H7 (cell line): ENCODE measurements at regions not wholly inside any gene's neighbourhood (a gene's known extent, or its start where the extent isn't known, plus 50 kb on each side); places are given as distances from the start of the nearest gene placed in this dataset.

ENCODE experiments used
- DNase-seq: peaks from one replicate; pipeline ENCODE4 v3.0.0; 2012
- H3K27me3 ChIP-seq: 2 replicates; pipeline ENCODE4 v1.6.0; 2011; ENCODE audit warnings: mild to moderate bottlenecking, low read length; ENCODE audit not compliant: control insufficient read depth, insufficient read depth
- H3K36me3 ChIP-seq: replicated peaks from 2 replicates; pipeline ENCODE4 v1.5.1; 2011; ENCODE audit warnings: low read length; ENCODE audit not compliant: control insufficient read depth, insufficient read depth
- H3K4me3 ChIP-seq: 2 replicates; pipeline ENCODE4 v1.5.1; 2011; ENCODE audit warnings: low read depth, mild to moderate bottlenecking, control low read depth, low read length, moderate library complexity; ENCODE audit not compliant: insufficient read depth

DNA sequence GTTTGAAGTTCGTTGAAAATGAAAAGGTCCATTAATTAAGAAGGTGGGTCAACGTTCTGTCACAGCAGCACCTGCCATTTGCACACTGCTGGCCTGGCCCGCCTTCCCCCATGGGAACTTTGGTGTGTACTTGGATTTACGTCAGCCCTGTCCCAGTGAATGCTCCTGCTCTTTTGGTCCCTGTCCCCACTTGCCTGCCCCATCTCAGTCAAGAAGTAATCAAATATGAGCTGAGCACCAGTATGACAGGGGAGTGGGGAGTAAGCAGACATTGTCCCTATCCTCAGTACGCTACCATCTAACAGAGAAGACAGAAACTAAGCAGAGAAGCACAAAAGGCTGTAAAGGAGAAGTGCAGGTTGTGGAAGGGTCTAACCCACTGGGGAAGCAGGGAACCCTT lies 65.1 kb downstream of the SLC4A3 start:
- Histone ChIP-seq H3K27me3 (no peaks in the 10 kb centered on the region), H3K36me3 (no peaks in the 10 kb centered on the region), H3K4me3 (no peak overlapping the region)
- DNase-seq = no peak

DNA sequence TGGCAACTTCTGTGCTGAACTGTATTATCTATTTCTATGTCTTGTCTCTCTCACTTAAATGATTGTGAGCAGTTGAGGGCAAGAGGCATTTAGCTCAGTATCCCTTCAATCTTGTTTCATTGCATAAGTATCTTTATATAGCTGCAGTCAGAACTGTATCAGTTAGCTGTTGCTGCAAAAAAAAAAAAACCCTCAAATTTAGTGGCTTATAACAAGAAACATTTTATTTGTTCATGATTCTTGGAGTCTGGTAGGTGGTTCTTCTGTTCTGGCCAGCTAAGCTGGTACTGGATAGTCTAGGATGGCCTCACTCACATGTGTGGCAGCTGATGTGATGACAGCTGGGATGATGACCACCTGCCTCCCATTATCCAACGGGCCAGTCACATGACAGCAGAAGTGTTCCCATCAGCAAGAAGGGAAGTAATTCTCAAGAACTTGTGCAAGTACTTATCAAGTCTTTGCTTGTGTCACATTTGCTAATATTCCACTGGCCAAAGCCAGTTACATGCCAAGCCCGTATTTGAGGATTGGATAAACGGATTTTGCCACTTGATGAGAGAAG lies 67.8 kb downstream of the SLC4A3 start:
- Histone ChIP-seq H3K4me3 (no peak overlapping the region), H3K36me3 (no peaks in the 10 kb centered on the region), H3K27me3 (no peaks in the 10 kb centered on the region)
- DNase-seq = no peak

DNA sequence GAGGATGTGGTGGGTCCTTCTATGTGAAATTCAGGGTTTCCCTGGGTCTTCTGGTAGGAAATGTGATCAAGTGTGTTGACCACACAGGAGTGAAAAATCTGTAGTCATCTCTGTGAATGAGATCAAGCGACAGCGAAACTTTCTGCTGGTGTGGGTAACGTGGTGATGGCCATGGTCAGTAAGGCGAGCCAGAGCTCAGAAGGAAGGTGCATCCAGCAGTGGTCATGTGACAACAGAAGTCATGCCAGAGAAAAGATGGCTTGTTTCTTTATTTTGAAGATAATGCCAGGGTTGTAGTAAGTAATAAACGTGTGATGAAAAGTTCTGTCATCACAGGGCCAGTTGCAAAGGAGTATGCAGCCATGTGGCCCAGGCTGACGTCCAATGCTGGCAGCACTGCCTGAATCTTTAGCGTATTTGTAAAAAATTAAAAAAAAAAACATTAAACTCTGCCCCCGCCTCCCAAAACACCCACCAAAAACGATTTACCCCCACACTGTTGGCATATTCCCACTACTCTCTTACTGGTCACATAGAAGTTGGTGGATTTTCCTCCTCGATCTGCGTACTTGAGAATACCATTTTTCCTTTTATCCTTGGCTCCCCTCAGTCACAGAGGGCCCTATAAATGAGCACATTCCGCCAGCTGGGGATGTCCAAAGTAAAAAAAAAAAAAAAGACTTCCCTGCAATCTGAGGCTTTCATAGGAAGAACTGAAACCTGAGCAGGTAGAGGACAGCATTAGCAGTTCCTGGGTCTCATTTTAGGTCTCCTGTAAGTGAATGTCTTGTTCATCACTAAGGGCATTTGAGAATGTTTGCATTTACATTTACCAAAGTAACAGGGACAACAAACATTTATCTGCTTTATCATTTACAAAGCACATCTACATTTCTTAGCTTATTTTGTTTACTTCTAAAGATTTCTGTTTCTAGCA lies 70.6 kb downstream of the SLC4A3 start:
- H3K27me3 ChIP-seq = no peaks in the 10 kb centered on the region
- DNase-seq = no peak
- H3K36me3 ChIP-seq = no peaks in the 10 kb centered on the region
- no peak overlapping the region for H3K4me3 ChIP-seq

DNA sequence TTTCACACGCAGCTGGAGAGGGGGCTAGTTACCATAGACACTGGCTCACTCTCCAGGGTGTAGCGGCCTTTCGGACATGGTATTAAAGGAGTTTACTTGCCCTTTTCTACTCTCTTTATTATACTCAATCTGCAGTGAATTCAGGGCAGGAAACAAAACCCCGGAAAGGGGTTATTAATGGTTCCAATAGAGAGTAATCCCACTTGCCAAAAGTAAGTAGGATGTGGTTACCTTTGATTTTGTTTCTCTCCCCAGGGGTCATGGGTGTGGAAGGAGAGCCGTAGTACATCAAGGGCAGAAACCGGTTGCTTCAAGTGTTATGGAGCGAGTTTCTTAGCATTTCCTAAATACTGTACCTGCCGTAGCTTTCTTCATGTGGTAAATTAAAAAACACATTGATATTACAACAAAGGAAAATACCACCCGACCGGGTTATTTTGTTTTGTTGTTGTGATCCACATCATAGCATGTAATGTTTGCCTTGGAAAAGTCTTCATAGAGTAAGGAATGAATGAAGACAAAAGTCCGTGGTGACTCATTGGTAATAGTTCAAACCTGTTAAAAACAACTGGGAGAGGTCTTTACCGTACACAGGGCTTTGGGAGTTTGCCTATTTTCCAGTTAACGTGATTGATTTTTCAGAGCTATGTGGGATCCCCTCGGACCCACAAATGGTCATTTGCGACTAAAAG lies 71.5 kb downstream of the SLC4A3 start:
- no peaks in the 10 kb centered on the region for H3K27me3 ChIP-seq
- no peak for DNase-seq
- no peaks in the 10 kb centered on the region for H3K36me3 ChIP-seq
- no peak overlapping the region for H3K4me3 ChIP-seq

DNA sequence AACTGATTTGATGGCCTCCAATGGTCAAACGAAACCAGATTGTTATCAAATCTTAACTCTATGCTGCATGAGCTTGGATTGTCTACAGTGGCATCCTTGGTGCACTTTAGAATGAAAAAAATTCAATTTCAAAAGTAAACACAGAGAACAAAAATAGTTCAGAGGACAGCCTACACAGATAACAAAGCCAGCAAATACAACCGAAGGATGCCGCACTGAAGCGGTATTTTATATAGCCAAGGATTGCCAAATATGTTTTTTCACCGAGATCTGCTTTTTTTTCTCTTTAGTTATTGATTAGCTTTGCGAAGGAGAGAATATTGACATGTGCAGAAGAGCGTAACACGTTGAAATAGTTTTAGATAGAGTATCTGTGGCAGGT lies 72.0 kb downstream of the SLC4A3 start:
- no peak overlapping the region for H3K4me3 ChIP-seq
- no peaks in the 10 kb centered on the region for H3K36me3 ChIP-seq
- no peaks in the 10 kb centered on the region for H3K27me3 ChIP-seq
- DNase-seq = no peak

DNA sequence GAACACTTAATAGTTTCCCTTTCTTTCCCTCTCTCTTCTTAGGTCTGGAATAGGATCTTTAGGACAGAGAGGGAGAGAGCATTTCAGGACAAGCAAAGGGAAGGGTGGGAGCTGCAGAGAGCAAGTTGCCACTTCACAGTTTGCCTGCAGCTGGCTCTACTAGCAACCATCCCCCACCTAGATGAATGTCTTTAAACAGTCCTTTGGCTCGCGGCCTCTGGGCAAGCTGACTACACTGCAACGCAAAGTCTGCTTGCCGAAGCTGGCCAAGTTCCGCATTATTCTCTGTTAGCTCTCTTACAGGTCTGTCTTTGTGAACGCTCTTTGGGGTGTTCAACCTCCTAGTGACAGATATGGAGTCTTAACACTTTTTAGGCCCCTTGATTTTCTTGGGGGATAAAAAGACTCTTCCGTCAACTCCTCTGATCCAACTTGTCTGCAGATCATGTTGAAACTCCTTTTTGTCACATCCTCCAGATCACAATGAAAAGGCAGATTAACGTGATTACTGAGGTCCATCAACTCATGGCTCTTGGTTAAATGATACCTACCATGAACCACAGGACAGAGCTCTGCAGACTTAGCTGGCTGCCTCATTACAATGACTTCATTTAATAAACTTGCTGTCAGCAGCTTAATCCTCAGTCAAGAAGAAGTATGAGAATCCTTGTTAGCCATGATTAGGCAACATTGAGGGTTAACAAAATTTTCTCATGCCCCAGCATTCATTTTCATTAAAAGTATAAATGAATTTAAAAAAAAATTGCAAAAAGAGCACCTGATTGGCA lies 74.6 kb downstream of the SLC4A3 start:
- Histone ChIP-seq H3K4me3 (no peak overlapping the region), H3K27me3 (no peaks in the 10 kb centered on the region), H3K36me3 (no peaks in the 10 kb centered on the region)
- no peak for DNase-seq

DNA sequence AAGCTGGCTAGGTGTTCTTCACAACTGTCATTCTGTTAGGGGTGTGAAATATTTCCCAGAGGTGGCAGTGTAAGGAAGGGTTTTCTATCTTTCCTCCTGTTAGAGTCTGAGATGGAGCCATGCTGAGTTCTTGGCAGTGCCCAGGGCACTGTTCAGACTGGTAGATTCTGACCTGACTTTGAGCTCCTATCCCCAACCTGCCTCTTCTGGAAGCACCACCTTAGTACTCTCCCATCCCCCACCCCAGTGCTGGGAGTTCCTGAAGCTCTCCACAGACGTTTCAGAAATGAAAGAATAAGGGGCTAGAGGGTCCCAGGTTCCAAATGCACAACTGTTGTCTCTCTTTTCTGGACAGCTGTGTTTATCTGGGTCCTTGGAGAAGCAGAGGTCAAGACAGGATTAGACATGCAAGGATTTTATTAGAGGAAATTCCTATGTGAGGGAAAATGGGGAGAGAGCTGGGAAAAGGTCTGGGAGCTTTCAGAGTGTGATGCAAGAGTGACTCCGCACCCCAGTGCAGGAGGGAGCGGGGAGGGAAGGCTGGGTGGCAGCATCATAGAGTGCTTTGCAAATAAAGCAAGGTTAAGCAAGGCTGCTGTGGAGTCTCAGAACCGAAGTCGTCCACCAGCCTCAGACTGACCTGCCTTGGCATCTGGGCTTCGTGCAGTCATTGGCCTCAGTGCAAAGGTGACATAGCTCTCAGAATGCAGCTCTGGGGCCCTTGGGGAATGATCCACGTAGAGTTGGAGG lies 75.5 kb downstream of the SLC4A3 start:
- Histone ChIP-seq H3K4me3 (no peak overlapping the region), H3K36me3 (no peaks in the 10 kb centered on the region), H3K27me3 (no peaks in the 10 kb centered on the region)
- no peak for DNase-seq

DNA sequence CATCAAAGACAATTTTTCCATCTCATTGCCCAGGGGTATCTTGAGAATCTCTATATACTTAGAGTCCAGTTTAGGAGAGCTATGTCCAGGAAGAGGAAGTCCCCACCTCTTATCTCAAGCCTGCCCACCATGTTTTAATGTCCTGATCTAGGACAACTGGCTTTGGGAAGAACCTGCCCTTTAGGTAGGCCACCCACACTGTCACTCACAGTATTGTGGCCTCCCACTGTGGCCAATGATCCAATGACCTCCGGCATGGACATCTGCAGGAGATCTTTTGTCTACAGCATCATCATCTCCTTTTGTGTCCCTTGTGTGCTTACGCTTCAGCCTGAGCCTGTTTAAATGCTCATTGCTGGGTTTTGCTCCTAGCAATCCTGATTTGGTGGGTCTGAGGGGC lies 77.4 kb downstream of the SLC4A3 start:
- no peak for DNase-seq
- Histone ChIP-seq H3K36me3 (no peaks in the 10 kb centered on the region), H3K27me3 (no peaks in the 10 kb centered on the region)

DNA sequence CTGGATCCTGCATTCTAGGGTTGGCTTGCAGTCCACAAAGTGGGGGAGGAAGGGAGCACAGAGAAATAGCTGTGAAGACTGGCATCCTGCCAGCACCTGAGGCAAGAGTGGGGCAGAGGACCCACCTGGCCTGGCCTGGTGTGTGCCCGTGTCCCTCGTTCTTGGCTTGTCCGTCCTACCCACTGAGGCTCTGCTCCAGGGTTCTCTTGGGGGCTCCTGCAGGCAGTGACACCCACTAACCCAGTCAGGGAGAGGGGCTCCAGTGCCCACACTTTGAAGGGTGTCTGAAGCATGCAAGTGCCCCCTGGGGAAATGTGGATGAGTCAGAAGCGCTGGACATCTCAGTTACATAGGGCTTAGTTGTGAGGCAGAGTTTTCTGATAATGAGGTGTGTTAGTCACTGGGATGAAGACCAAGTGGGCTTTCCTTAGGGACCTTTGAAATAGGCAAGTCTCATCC lies 79.4 kb downstream of the SLC4A3 start:
- H3K27me3 ChIP-seq = no peaks in the 10 kb centered on the region
- H3K4me3 ChIP-seq = no peak overlapping the region
- no peaks in the 10 kb centered on the region for H3K36me3 ChIP-seq
- DNase-seq = no peak

More for the DNA sequence above, 77.4 kb downstream of the SLC4A3 start:
- H3K4me3 ChIP-seq = no peak overlapping the region

DNA sequence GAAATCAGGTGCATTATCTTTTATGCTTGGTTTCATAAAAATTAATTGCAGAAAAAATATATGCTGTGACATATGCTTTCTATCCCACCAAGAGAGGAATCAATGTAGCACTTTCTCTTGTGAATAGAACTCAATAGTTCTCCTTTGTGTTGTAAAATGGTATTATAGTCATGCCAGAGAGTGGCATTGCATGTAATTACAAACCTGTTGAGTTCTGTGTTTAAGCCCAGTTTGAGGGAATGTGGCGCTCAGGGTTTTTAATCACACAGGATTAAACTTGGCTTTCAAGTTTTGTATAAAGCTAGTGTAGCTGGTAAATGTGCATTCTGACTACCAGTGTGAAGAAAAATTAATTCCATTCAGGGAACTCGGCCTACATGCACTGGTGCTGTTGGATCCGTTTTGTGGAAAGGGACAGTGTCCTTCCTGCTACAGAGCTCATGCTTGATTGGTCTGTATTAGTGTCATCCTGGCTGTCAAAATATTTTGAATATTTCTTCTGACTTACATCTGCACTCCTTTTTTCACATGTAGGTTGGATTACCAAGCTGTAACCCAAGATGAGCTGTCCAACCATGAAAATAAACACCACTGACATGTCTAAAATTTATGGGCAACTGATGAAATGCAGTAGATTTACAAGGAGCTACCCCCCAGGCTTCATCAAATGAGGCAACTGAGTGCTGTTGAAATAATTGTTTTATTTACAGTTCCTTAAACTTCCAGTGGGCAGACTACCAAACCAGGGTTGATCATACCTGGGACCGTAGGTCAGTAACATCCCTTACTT lies 80.3 kb downstream of the SLC4A3 start:
- DNase-seq = no peak
- Histone ChIP-seq H3K36me3 (no peaks in the 10 kb centered on the region), H3K27me3 (no peaks in the 10 kb centered on the region), H3K4me3 (no peak overlapping the region)

DNA sequence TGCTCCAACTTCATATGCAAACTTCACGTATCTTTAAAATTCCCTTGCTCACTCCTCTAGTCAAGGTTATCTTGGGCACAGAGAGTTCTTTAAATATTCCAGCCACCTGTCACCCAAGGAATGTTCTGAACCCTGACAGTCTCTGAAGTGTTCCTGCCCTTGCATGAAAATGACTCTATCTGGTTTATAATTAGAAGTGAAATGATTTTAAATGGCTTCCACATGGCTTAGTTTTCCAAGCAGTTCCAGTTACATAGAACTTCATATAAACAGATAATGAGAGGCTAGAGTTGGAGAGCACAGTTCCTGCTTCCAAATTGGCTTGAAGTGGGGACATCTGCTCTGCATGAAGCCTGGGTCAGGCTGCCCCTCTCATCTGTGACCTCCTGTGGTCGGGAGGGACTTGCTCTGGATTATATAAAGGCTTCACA lies 81.9 kb downstream of the SLC4A3 start:
- no peaks in the 10 kb centered on the region for H3K36me3 ChIP-seq
- H3K4me3 ChIP-seq = no peak overlapping the region
- DNase-seq = no peak
- H3K27me3 ChIP-seq = no peaks in the 10 kb centered on the region

DNA sequence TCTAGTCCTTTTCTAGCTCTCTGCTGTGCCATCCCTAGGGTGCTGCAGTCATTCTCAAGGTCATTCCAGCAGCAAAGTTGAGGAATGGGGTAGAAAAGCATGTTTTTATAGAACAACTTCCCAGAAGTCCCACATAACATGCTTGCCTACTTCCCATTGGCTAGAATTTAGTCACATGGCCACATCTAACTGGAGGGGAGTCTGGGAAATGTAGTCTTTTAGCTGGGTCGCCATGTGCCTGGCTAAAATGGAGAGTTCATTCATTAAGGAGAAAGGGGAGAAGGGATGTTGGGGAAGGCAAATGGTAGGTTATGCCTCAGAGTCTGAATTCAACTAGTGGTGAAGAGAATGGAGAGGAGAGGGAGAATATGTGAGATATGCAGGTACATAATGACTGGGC lies 85.7 kb downstream of the SLC4A3 start:
- DNase-seq = peak; percentile 51
- no peaks in the 10 kb centered on the region for H3K36me3 ChIP-seq
- no peak overlapping the region for H3K4me3 ChIP-seq
- no peaks in the 10 kb centered on the region for H3K27me3 ChIP-seq

DNA sequence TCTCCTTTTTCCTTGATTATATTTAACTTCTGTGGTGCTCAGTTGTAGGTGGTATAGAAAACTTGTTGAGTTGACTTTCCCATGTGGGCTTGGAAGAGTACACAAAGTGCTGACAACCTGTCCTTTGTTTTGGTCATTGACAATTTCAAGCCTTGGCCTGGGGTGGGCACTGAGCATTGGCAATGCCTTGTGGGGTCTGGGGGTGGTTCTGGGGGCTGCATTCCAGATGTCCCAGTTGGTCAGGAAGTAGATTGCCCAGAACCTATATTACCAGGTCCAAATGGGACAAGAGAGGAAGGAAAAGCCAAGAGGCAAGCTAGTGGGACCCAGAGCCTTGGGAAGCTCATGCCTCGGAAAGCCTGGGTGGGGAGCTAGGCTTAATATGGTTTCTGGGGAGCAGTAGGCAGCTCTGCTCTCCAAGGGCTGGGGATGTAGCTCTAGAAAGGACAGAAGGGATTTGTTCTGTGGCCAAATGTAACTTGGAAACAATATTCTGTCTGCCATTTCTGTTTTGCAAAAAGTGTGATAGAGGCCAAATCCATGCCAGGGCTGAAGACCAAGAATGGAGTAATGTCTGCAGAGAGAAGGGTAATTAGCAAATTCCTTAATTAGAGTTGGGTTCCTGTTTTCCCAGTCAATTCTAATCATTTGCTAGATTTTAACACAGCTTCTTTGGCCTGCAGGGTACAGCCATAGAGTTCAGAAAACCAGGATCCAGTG lies 87.4 kb downstream of the SLC4A3 start:
- H3K4me3 ChIP-seq = no peak overlapping the region
- no peaks in the 10 kb centered on the region for H3K36me3 ChIP-seq
- no peaks in the 10 kb centered on the region for H3K27me3 ChIP-seq
- DNase-seq = no peak
